ENCODE measurements at regions not wholly inside any gene's neighbourhood (a gene's known extent, or its start where the extent isn't known, plus 50 kb on each side); places are given as distances from the start of the nearest gene placed in this dataset.
A peak's percentile ranks its signal among the peaks of the same experiment; 100 is the strongest.

- Mint-ChIP-seq H3K36me3 (no peaks in the 10 kb centered on the region), H3K27me3 (peaks cover 5% of the 10 kb centered on the region), H3K9me3 (peaks cover 0 to 3% (median 0%) of the 10 kb centered on the region in 7 donors), H3K4me3 (no peak overlapping the region), H3K4me1 (peaks cover 0 to 8% (median 4%) of the 10 kb centered on the region in 4 donors), H3K27ac (no peak overlapping the region)
- ATAC-seq (ENCODE audit: low read depth in 2 of 2) = no peak
- peaks cover 8% of the 10 kb centered on the region for H3K27me3 ChIP-seq (ENCODE audit: control insufficient read depth, insufficient read depth, low read length)
- H3K36me3 ChIP-seq (ENCODE audit: control insufficient read depth, insufficient read depth, low read length) = no peaks in the 10 kb centered on the region
- H3K9me3 ChIP-seq (ENCODE audit: control insufficient read depth in 2 of 2, low read length in 2 of 2) = no peaks in the 10 kb centered on the region
- H3K4me1 ChIP-seq (ENCODE audit: control insufficient read depth, insufficient read depth, low read length, poor library complexity, severe bottlenecking) = no peaks in the 10 kb centered on the region
- DNase-seq = no peak
- no peak overlapping the region for H3K4me3 ChIP-seq (ENCODE audit: low read depth, low read length)
- no peak overlapping the region for H3K27ac ChIP-seq (ENCODE audit: insufficient read depth, low read length, poor library complexity, severe bottlenecking)
Observed at GRCh38 chr11:13852481-13852880, 110.0 kb upstream of the SPON1 start.

GRCh38 chr11:13857828-13858227, 104.7 kb upstream of the SPON1 start:
- Histone ChIP-seq H3K27me3 (ENCODE audit: control insufficient read depth, insufficient read depth, low read length) (no peaks in the 10 kb centered on the region), H3K4me1 (ENCODE audit: control insufficient read depth, insufficient read depth, low read length, poor library complexity, severe bottlenecking) (peaks cover 13% of the 10 kb centered on the region), H3K9me3 (ENCODE audit: control insufficient read depth in 2 of 2, low read length in 2 of 2) (no peaks in the 10 kb centered on the region), H3K36me3 (ENCODE audit: control insufficient read depth, insufficient read depth, low read length) (no peaks in the 10 kb centered on the region), H3K4me3 (ENCODE audit: low read depth, low read length) (no peak overlapping the region), H3K27ac (ENCODE audit: insufficient read depth, low read length, poor library complexity, severe bottlenecking) (no peak overlapping the region)
- DNase-seq = no peak
- no peaks in the 10 kb centered on the region for H3K27me3 Mint-ChIP-seq
- peak overlapping the region in 1 of 3 donors; percentile 82 for H3K27ac Mint-ChIP-seq
- no peaks in the 10 kb centered on the region for H3K36me3 Mint-ChIP-seq
- peaks cover 0 to 2% (median 0%) of the 10 kb centered on the region in 7 donors for H3K9me3 Mint-ChIP-seq
- H3K4me1 Mint-ChIP-seq = peaks cover 6 to 26% (median 17%) of the 10 kb centered on the region in 4 donors
- no peak overlapping the region for H3K4me3 Mint-ChIP-seq
- ATAC-seq (ENCODE audit: low read depth in 2 of 2) = no peak

GRCh38 chr11:13859892-13860291, 102.6 kb upstream of the SPON1 start:
- Histone ChIP-seq H3K36me3 (ENCODE audit: control insufficient read depth, insufficient read depth, low read length) (no peaks in the 10 kb centered on the region), H3K4me3 (ENCODE audit: low read depth, low read length) (no peak overlapping the region), H3K9me3 (ENCODE audit: control insufficient read depth in 2 of 2, low read length in 2 of 2) (no peaks in the 10 kb centered on the region), H3K4me1 (ENCODE audit: control insufficient read depth, insufficient read depth, low read length, poor library complexity, severe bottlenecking) (peaks cover 13% of the 10 kb centered on the region), H3K27me3 (ENCODE audit: control insufficient read depth, insufficient read depth, low read length) (peaks cover 2% of the 10 kb centered on the region), H3K27ac (ENCODE audit: insufficient read depth, low read length, poor library complexity, severe bottlenecking) (no peak overlapping the region)
- Mint-ChIP-seq H3K4me3 (no peak overlapping the region), H3K27ac (peak overlapping the region in 2 of 3 donors; percentile 65 to 84), H3K4me1 (peaks cover 6 to 27% (median 18%) of the 10 kb centered on the region in 4 donors), H3K36me3 (no peaks in the 10 kb centered on the region), H3K9me3 (peaks cover 0 to 2% (median 0%) of the 10 kb centered on the region in 7 donors), H3K27me3 (no peaks in the 10 kb centered on the region)
- ATAC-seq (ENCODE audit: low read depth in 2 of 2) = peak; percentile 52 to 68
- peak in 2 of 3 donors; percentile 7 to 26 for DNase-seq

DNA sequence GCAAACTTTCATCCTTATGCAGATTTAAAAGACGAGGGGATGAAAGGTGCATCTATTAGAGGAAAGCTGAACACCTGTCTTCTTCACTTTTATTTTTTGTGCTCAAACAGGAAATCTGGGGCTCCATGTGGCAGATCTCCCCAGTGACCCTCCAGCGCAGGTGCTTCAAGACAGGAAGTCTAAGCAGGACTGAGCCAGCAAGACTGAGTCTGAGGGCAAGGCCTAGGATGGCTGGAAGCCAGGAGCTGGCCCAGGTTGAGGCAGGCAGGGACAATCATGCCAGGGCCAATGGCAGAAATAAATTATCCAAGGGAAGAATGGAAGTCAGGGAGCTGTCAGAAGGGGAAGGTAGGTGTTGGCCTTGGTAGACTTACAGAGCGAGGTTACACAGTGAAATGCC, 101.1 kb upstream of the SPON1 start:
- Mint-ChIP-seq H3K9me3 (peaks cover 0 to 2% (median 0%) of the 10 kb centered on the region in 7 donors), H3K27ac (peak overlapping the region; percentile 65 to 98 (median 84)), H3K4me1 (peaks cover 6 to 27% (median 18%) of the 10 kb centered on the region in 4 donors), H3K4me3 (peak overlapping the region in 2 of 4 donors; percentile 1 to 52), H3K27me3 (no peaks in the 10 kb centered on the region), H3K36me3 (no peaks in the 10 kb centered on the region)
- no peaks in the 10 kb centered on the region for H3K9me3 ChIP-seq (ENCODE audit: control insufficient read depth in 2 of 2, low read length in 2 of 2)
- H3K36me3 ChIP-seq (ENCODE audit: control insufficient read depth, insufficient read depth, low read length) = no peaks in the 10 kb centered on the region
- peak; percentile 59 to 61 for ATAC-seq (ENCODE audit: low read depth in 2 of 2)
- H3K4me1 ChIP-seq (ENCODE audit: control insufficient read depth, insufficient read depth, low read length, poor library complexity, severe bottlenecking) = peaks cover 13% of the 10 kb centered on the region
- peak in 2 of 3 donors; percentile 22 to 34 for DNase-seq
- peak overlapping the region; percentile 25 for H3K27ac ChIP-seq (ENCODE audit: insufficient read depth, low read length, poor library complexity, severe bottlenecking)
- H3K4me3 ChIP-seq (ENCODE audit: low read depth, low read length) = peak overlapping the region; percentile 32
- peaks cover 2% of the 10 kb centered on the region for H3K27me3 ChIP-seq (ENCODE audit: control insufficient read depth, insufficient read depth, low read length)

DNA sequence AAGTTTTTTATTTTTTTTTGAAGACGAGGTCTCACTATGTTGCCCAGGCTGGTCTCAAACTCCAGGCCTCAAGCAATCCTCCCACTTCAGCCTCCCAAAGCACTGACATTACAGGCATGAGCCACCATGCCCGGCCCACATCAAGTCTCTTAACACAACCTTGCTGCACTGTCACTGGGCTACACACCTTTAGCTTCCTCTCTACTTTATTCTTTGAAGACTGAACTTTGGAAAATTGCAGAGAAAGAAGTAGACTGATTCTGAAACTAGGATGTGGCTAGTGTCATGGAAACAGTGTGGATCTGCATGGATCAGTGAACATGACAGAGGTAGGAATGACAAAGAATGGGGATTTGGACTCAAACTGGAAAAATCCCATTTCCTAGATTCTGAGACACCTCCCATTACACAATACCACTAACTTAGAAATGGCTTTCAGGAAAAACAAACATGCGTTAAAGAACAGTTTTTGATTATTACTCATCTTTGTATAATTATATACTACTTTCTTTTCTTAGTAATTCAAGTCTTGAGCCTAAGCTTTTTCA, 99.6 kb upstream of the SPON1 start:
- Mint-ChIP-seq H3K9me3 (peaks cover 0 to 2% (median 0%) of the 10 kb centered on the region in 7 donors), H3K27me3 (no peaks in the 10 kb centered on the region), H3K36me3 (no peaks in the 10 kb centered on the region), H3K4me3 (no peak overlapping the region), H3K4me1 (peaks cover 6 to 30% (median 18%) of the 10 kb centered on the region in 4 donors), H3K27ac (peak overlapping the region in 1 of 3 donors; percentile 44)
- no peaks in the 10 kb centered on the region for H3K36me3 ChIP-seq (ENCODE audit: control insufficient read depth, insufficient read depth, low read length)
- no peaks in the 10 kb centered on the region for H3K9me3 ChIP-seq (ENCODE audit: control insufficient read depth in 2 of 2, low read length in 2 of 2)
- DNase-seq = no peak
- no peak overlapping the region for H3K4me3 ChIP-seq (ENCODE audit: low read depth, low read length)
- no peak overlapping the region for H3K27ac ChIP-seq (ENCODE audit: insufficient read depth, low read length, poor library complexity, severe bottlenecking)
- ATAC-seq (ENCODE audit: low read depth in 2 of 2) = no peak
- peaks cover 2% of the 10 kb centered on the region for H3K27me3 ChIP-seq (ENCODE audit: control insufficient read depth, insufficient read depth, low read length)
- peaks cover 13% of the 10 kb centered on the region for H3K4me1 ChIP-seq (ENCODE audit: control insufficient read depth, insufficient read depth, low read length, poor library complexity, severe bottlenecking)

- H3K9me3 ChIP-seq (ENCODE audit: control insufficient read depth in 2 of 2, low read length in 2 of 2) = no peaks in the 10 kb centered on the region
- ATAC-seq (ENCODE audit: low read depth in 2 of 2) (peak; percentile 97), DNase-seq (peak; percentile 18 to 85 (median 83))
- peaks cover 13% of the 10 kb centered on the region for H3K27me3 Mint-ChIP-seq
- peaks cover 0 to 7% (median 0%) of the 10 kb centered on the region in 7 donors for H3K9me3 Mint-ChIP-seq
- H3K27me3 ChIP-seq (ENCODE audit: control insufficient read depth, insufficient read depth, low read length) = peaks cover 2% of the 10 kb centered on the region
- H3K4me3 Mint-ChIP-seq = peak overlapping the region in 3 of 4 donors; percentile 4 to 64 (median 48)
- peaks cover 7 to 44% (median 21%) of the 10 kb centered on the region in 4 donors for H3K4me1 Mint-ChIP-seq
- H3K36me3 ChIP-seq (ENCODE audit: control insufficient read depth, insufficient read depth, low read length) = no peaks in the 10 kb centered on the region
- H3K27ac ChIP-seq (ENCODE audit: insufficient read depth, low read length, poor library complexity, severe bottlenecking) = peak overlapping the region; percentile 88
- H3K27ac Mint-ChIP-seq = peak overlapping the region; percentile 91 to 96 (median 96)
- peak overlapping the region; percentile 26 for H3K4me3 ChIP-seq (ENCODE audit: low read depth, low read length)
- H3K4me1 ChIP-seq (ENCODE audit: control insufficient read depth, insufficient read depth, low read length, poor library complexity, severe bottlenecking) = peaks cover 8% of the 10 kb centered on the region
- H3K36me3 Mint-ChIP-seq = peaks cover 5% of the 10 kb centered on the region
Observed at GRCh38 chr11:13868710-13869397, 93.7 kb upstream of the SPON1 start.

DNA sequence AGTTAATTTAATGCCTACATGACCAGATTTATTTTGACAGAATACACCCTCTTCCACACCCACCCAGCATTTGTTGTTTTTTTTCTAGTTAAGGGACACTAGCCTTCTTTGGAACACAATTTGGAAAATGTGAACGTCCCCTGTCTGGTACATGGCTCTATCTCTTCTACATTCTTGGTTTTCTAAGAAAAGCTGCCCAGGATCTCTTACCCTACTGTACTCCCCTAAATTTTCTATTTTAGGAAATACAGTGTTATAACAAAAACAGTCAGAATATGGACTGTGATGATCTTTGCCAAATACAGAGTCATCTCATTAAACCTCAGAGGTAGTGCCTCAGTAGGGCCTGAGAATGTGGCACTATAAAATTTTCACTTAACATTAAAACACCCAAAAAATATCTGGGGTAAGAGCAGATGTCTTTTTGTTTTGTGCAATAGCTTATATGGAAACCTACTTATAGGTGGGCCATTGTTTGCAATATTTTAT, 93.1 kb upstream of the SPON1 start:
- Histone ChIP-seq H3K27ac (ENCODE audit: insufficient read depth, low read length, poor library complexity, severe bottlenecking) (peak overlapping the region; percentile 88), H3K4me3 (ENCODE audit: low read depth, low read length) (no peak overlapping the region), H3K9me3 (ENCODE audit: control insufficient read depth in 2 of 2, low read length in 2 of 2) (no peaks in the 10 kb centered on the region), H3K36me3 (ENCODE audit: control insufficient read depth, insufficient read depth, low read length) (no peaks in the 10 kb centered on the region), H3K27me3 (ENCODE audit: control insufficient read depth, insufficient read depth, low read length) (no peaks in the 10 kb centered on the region), H3K4me1 (ENCODE audit: control insufficient read depth, insufficient read depth, low read length, poor library complexity, severe bottlenecking) (peaks cover 8% of the 10 kb centered on the region)
- ATAC-seq (ENCODE audit: low read depth in 2 of 2) (peak in 1 of 2 donors; percentile 14), DNase-seq (no peak)
- peaks cover 7 to 44% (median 20%) of the 10 kb centered on the region in 4 donors for H3K4me1 Mint-ChIP-seq
- peaks cover 5% of the 10 kb centered on the region for H3K36me3 Mint-ChIP-seq
- H3K27me3 Mint-ChIP-seq = peaks cover 13% of the 10 kb centered on the region
- H3K9me3 Mint-ChIP-seq = peaks cover 0 to 7% (median 0%) of the 10 kb centered on the region in 7 donors
- peak overlapping the region in 3 of 4 donors; percentile 4 to 64 (median 48) for H3K4me3 Mint-ChIP-seq
- peak overlapping the region; percentile 91 to 96 (median 96) for H3K27ac Mint-ChIP-seq
